ENCODE measurements at regions not wholly inside any gene's neighbourhood (a gene's known extent, or its start where the extent isn't known, plus 50 kb on each side); places are given as distances from the start of the nearest gene placed in this dataset.

- TF ChIP-seq ZNF436 (CRISPR knock-in tag; IDR thresholded peaks at IDR 0.05), result no peak
- TF ChIP-seq HDAC2 (IDR thresholded peaks at IDR 0.05), result no peak
- TF ChIP-seq TFAM (CRISPR knock-in tag; conservative IDR thresholded peaks at IDR 0.05), result no peak
Measured at GRCh38 chr20:24334830-24335229, 134.6 kb upstream of the SYNDIG1 start (continued).

GRCh38 chr20:24332956-24333355 lies 136.5 kb upstream of the SYNDIG1 start:
- no peak for TF ChIP-seq FOSL1 (tag; conservative IDR thresholded peaks at IDR 0.05)
- TF ChIP-seq BHLHE40 (IDR thresholded peaks at IDR 0.05; ENCODE audit: low read length), result no peak
- no peak for TF ChIP-seq SAFB2 (IDR thresholded peaks at IDR 0.05; ENCODE audit: borderline replicate concordance, low read depth, low read length, severe bottlenecking)
- TF ChIP-seq FOXJ3 (CRISPR knock-in tag; IDR thresholded peaks at IDR 0.05), result no peak
- no peak for TF ChIP-seq HDAC2 (IDR thresholded peaks at IDR 0.05)
- TF ChIP-seq ZBTB2 (IDR thresholded peaks at IDR 0.05), result no peak
- no peak for TF ChIP-seq NFIC (IDR thresholded peaks at IDR 0.05)
- TF ChIP-seq EWSR1 (IDR thresholded peaks at IDR 0.05; ENCODE audit: borderline replicate concordance, low read depth, partially characterized antibody), result no peak
- TF ChIP-seq THRAP3 (IDR thresholded peaks at IDR 0.05; ENCODE audit: borderline replicate concordance), result no peak
- TF ChIP-seq RCOR1 (IDR thresholded peaks at IDR 0.05; ENCODE audit: borderline replicate concordance in 1 of 2, low read depth in 2 of 2, low read length in 2 of 2), result no peak
- TF ChIP-seq ZNF696 (CRISPR knock-in tag; conservative IDR thresholded peaks at IDR 0.05), result no peak
- no peak for TF ChIP-seq HOMEZ (CRISPR knock-in tag; IDR thresholded peaks at IDR 0.05)
- TF ChIP-seq SRSF7 (optimal IDR thresholded peaks at IDR 0.05; ENCODE audit: low read depth, low read length), result no peak
- no peak for TF ChIP-seq CXXC5 (CRISPR knock-in tag; IDR thresholded peaks at IDR 0.05)
- TF ChIP-seq ZBED1 (IDR thresholded peaks at IDR 0.05), result no peak
- no peak for TF ChIP-seq PHF21A (IDR thresholded peaks at IDR 0.05; ENCODE audit: borderline replicate concordance, low read depth)
- BruUV-seq (replicated peaks), result no TSS peak
- H2AFZ ChIP-seq (ENCODE audit: low read depth, low read length), result no peak overlapping the region
- no peak overlapping the region for H3K9ac ChIP-seq (ENCODE audit: insufficient read depth in 1 of 2, low read depth in 2 of 2, low read length in 2 of 2)
- intact Hi-C loops (cut with micrococcal nuclease), result no loop called here
- FAIRE-seq, result no peak
- H3K9me1 ChIP-seq (ENCODE audit: control insufficient read depth, insufficient read depth, low read length), result no peaks in the 10 kb centered on the region
- no peak overlapping the region for H3K4me3 ChIP-seq
- no peak for ATAC-seq
- in situ Hi-C loops (cut with MboI), result no loop called here
- H3K36me3 ChIP-seq (ENCODE audit: control insufficient read depth, insufficient read depth, low read length), result no peaks in the 10 kb centered on the region
- H3K4me2 ChIP-seq (ENCODE audit: insufficient read depth, low read length), result no peak overlapping the region
- H4K20me1 ChIP-seq (replicated peaks; ENCODE audit: control insufficient read depth, insufficient read depth, low read length), result no peaks in the 10 kb centered on the region
- H3K4me1 ChIP-seq (replicated peaks in 1 of 2; ENCODE audit: control insufficient read depth in 2 of 2, insufficient read depth in 2 of 2, low read length in 2 of 2), result no peaks in the 10 kb centered on the region
- no peaks in the 10 kb centered on the region for H3K9me3 ChIP-seq (replicated peaks; ENCODE audit: control insufficient read depth, insufficient read depth, low read depth, low read length)
- H3K27me3 ChIP-seq (ENCODE audit: control insufficient read depth in 2 of 2, insufficient read depth in 2 of 2, low read length in 2 of 2), result no peaks in the 10 kb centered on the region
- no peak for DNase-seq (ENCODE audit: extremely low read depth in 1 of 4, low spot score in 3 of 4)
- H3K27ac ChIP-seq (ENCODE audit: extremely low read depth, low read depth, low read length), result no peak overlapping the region
- ChIA-PET POLR2A (interaction anchor here (0.7 kb wide), 1 partner anchor 132 kb away, joined by 3 read pairs; no protein-coding TSS in a partner anchor), CTCF (ENCODE audit: low intra/inter-chr PET ratio) (no interaction called here)
- H3K79me2 ChIP-seq (ENCODE audit: control insufficient read depth, insufficient read depth, low read length), result no peaks in the 10 kb centered on the region

Measured in K562 (cell line).